Neural progenitor cell (in vitro differentiated cells): ENCODE measurements at regions not wholly inside any gene's neighbourhood (a gene's known extent, or its start where the extent isn't known, plus 50 kb on each side); places are given as distances from the start of the nearest gene placed in this dataset.

Experiments
- EZH2 ChIP-seq: fragments of 200-600 bp; sonication (generic); IDR thresholded peaks from 2 replicates; pipeline ENCODE4 v1.6.1; 2017; ENCODE audit warnings: antibody characterized with exemption, mild to moderate bottlenecking, moderate library complexity
- EZH2phosphoT487 ChIP-seq: fragments of 200-600 bp; sonication (generic); IDR thresholded peaks from 2 replicates; pipeline ENCODE4 v1.6.1; 2017; ENCODE audit warnings: antibody characterized with exemption
- TF ChIP-seq, protein P1 (sequence below): fragments of 200-600 bp; sonication (generic); IDR thresholded peaks from 2 replicates; pipeline ENCODE4 v1.5.1; 2017; ENCODE audit warnings: antibody characterized with exemption, mild to moderate bottlenecking

DNA sequence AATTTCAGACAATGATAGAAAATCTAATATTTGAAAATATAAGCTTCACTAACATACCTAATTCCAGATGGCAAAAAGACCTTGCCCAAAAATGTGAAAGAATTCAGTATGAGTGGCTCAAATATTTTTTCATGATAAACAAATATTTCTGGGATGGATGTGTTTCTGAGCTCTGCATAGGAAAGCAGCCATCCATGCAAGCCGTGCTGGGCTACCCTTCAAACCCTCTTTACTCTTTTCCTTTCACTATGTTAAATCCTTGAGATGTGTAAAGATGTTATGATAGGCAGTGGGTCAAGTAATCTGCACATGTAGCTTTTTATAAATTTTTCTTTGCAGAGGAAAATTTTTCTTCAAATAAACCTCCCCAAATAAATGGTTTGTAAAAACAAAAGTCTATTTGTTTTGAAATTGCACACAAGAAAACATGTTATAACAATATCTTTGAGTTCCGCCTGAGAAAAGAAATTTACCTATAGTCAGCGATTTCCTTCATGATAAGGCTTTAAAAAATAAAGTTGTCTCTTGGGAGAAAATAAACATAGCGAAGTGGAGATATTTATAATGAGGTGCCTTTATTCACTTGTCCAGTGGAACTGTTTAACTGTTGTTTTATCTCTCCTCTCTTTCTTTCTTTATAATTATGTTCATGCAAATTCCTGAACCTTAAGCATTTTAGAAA, 154.3 kb upstream of the PITX1 start:
- TF ChIP-seq, protein P1, sequence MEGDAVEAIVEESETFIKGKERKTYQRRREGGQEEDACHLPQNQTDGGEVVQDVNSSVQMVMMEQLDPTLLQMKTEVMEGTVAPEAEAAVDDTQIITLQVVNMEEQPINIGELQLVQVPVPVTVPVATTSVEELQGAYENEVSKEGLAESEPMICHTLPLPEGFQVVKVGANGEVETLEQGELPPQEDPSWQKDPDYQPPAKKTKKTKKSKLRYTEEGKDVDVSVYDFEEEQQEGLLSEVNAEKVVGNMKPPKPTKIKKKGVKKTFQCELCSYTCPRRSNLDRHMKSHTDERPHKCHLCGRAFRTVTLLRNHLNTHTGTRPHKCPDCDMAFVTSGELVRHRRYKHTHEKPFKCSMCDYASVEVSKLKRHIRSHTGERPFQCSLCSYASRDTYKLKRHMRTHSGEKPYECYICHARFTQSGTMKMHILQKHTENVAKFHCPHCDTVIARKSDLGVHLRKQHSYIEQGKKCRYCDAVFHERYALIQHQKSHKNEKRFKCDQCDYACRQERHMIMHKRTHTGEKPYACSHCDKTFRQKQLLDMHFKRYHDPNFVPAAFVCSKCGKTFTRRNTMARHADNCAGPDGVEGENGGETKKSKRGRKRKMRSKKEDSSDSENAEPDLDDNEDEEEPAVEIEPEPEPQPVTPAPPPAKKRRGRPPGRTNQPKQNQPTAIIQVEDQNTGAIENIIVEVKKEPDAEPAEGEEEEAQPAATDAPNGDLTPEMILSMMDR, result no peak
- no peak for TF ChIP-seq EZH2
- no peak for TF ChIP-seq EZH2phosphoT487
